GM23248 (cell line): ENCODE measurements at regions not wholly inside any gene's neighbourhood (a gene's known extent, or its start where the extent isn't known, plus 50 kb on each side); places are given as distances from the start of the nearest gene placed in this dataset.
"Not testable (repeated sequence)": the region's sequence is repeated elsewhere in the genome, so short reads cannot be mapped to it uniquely, and the experiment has no call there.

Source experiments
- DNase-seq: peaks from one replicate; pipeline ENCODE4 v3.0.0-alpha.2; 2015
- H2AFZ ChIP-seq: fragments of 200-600 bp; sonication (generic); 2 replicates; pipeline ENCODE4 v1.6.1; 2016; ENCODE audit warnings: antibody characterized with exemption
- H3F3A ChIP-seq: fragments of 200-600 bp; sonication (generic); 2 replicates; pipeline ENCODE4 v1.6.1; 2016; ENCODE audit warnings: mild to moderate bottlenecking, antibody characterized with exemption, mixed run types; ENCODE audit not compliant: insufficient read depth
- H3K27ac ChIP-seq: fragments of 200-600 bp; sonication (generic); 2 replicates; pipeline ENCODE4 v1.5.1; 2016; ENCODE audit warnings: mild to moderate bottlenecking
- H3K27me3 ChIP-seq: fragments of 200-600 bp; sonication (generic); replicated peaks from 2 replicates; pipeline ENCODE4 v1.6.1; 2016; ENCODE audit warnings: mild to moderate bottlenecking; ENCODE audit not compliant: insufficient read depth
- H3K36me3 ChIP-seq: fragments of 200-600 bp; sonication (generic); 2 replicates; pipeline ENCODE4 v1.6.1; 2016; ENCODE audit warnings: low read depth, mild to moderate bottlenecking
- H3K4me1 ChIP-seq: fragments of 200-600 bp; sonication (generic); 2 replicates; pipeline ENCODE4 v1.6.1; 2016; ENCODE audit warnings: mild to moderate bottlenecking; ENCODE audit not compliant: insufficient read depth
- H3K4me2 ChIP-seq: fragments of 200-600 bp; sonication (generic); one replicate; pipeline ENCODE4 v1.6.1; 2016; ENCODE audit warnings: mild to moderate bottlenecking; ENCODE audit not compliant: unreplicated experiment
- H3K4me3 ChIP-seq: fragments of 200-600 bp; sonication (generic); 2 replicates; pipeline ENCODE4 v1.5.1; 2016; ENCODE audit warnings: mild to moderate bottlenecking
- H3K79me2 ChIP-seq: fragments of 200-600 bp; sonication (generic); 2 replicates; pipeline ENCODE4 v1.6.1; 2016; ENCODE audit warnings: mild to moderate bottlenecking; ENCODE audit not compliant: insufficient read depth
- H3K9ac ChIP-seq: fragments of 200-600 bp; sonication (generic); 2 replicates; pipeline ENCODE4 v1.6.1; 2016; ENCODE audit warnings: mild to moderate bottlenecking
- H3K9me2 ChIP-seq: fragments of 200-600 bp; sonication (generic); 2 replicates; pipeline ENCODE4 v1.6.1; 2016; ENCODE audit warnings: mixed run types, mild to moderate bottlenecking, moderate library complexity; ENCODE audit not compliant: insufficient read depth
- H3K9me3 ChIP-seq: fragments of 200-600 bp; sonication (generic); one replicate; pipeline ENCODE4 v1.6.1; 2017; ENCODE audit warnings: low read depth
- H4K20me1 ChIP-seq: fragments of 200-600 bp; sonication (generic); 2 replicates; pipeline ENCODE4 v1.6.0; 2016; ENCODE audit not compliant: insufficient read depth
- WGBS, 2 experiments: methylation state at CpG; one replicate each; pipeline ENCODE4 v1.1.6; 2015 to 2017; ENCODE audit warnings: low lambda C conversion rate in 2 of 2, low coverage in 1 of 2; ENCODE audit errors: missing lambda C conversion rate in 2 of 2; 5-methylcytosine and 5-hydroxymethylcytosine counted together
- in situ Hi-C: fragments of 300-500 bp; cut with MboI; formaldehyde crosslinking; loops from 2 replicates; pipeline ENCODE4 v1.15.0; 2020

DNA sequence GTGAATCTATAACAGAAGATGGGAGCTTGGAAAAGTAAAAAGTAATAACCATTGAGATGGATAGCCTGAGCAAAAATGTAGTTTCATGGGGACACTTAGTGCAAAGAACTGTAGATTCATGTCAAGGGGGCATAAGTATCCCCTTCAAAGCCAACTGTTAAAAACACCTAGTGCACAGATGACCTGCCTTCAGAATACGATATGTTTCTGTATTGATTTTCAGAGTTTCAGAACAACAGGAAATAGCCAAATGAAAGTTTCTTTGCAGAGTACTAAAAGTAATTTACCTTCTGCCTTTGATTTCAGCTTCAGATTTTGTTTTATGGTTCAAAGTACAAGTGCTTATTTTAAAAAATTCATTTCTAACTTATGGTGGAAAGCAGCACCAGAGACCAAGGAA, 593.1 kb downstream of the TTLL7 start:
- H3K4me2 ChIP-seq, H4K20me1 ChIP-seq, H3K27ac ChIP-seq, H3K9me2 ChIP-seq, H2AFZ ChIP-seq, DNase-seq, H3K4me3 ChIP-seq, H3K27me3 ChIP-seq, H3K9ac ChIP-seq, H3K36me3 ChIP-seq, H3K9me3 ChIP-seq, H3F3A ChIP-seq, in situ Hi-C loops, H3K79me2 ChIP-seq, H3K4me1 ChIP-seq: not testable (repeated sequence)
- 83% methylated on average over 1 of the region's 1 CpG for WGBS, 2 experiments

DNA sequence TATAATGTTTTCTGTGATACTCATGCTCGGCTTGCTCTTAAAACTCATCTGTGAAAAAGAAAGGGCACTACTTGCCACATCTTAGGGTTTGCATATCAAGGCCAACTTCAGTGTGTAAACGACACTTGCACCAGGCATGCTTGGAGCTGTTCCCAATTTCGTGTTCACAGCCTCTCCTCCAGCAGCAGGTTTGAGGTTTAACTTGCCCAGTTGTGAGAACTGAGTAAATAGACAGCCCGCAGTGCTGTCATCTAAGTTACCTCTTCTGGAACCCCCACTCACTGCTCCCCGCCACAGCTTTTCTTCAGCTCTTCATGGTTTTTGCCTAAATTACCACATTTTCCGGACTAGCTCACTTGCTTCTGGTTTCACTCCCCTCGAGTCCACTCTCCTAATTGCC, 595.4 kb downstream of the TTLL7 start:
- H3K9me3 ChIP-seq, H3K9ac ChIP-seq, H3K27ac ChIP-seq, H4K20me1 ChIP-seq, in situ Hi-C loops, H3K79me2 ChIP-seq, H3K27me3 ChIP-seq, H3K9me2 ChIP-seq, H3K4me1 ChIP-seq, DNase-seq, H2AFZ ChIP-seq, H3K4me3 ChIP-seq, H3F3A ChIP-seq, H3K4me2 ChIP-seq, H3K36me3 ChIP-seq: not testable (repeated sequence)
- WGBS, 2 experiments = 51 to 57% methylated on average over 7 of the region's 7 CpGs

DNA sequence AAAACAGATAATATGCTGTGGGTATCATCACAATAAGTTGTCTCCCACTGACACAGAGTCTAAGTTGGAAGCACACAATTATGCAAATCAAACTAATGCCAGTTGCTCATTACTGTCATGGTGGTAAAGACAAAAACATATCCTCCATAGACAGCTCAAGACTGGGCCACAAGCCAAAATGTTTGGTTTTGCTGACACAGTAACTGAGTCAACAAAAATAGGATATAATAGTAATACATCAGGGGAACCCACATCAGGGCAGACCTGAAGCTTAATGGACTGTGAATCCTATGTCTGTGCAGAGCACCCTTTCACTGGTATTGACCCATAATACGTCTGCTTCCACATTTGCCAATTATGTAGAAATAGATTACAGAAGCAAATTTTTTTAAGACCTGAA, 597.8 kb downstream of the TTLL7 start:
- H3K4me1 ChIP-seq, H3K79me2 ChIP-seq, H3K4me3 ChIP-seq, H3K9me2 ChIP-seq, H4K20me1 ChIP-seq, in situ Hi-C loops, H3F3A ChIP-seq, H3K27ac ChIP-seq, H2AFZ ChIP-seq, H3K27me3 ChIP-seq, H3K36me3 ChIP-seq, H3K9ac ChIP-seq, DNase-seq, H3K4me2 ChIP-seq, H3K9me3 ChIP-seq: not testable (repeated sequence)
- WGBS, 2 experiments = 68 to 73% methylated on average over 1 of the region's 1 CpG

DNA sequence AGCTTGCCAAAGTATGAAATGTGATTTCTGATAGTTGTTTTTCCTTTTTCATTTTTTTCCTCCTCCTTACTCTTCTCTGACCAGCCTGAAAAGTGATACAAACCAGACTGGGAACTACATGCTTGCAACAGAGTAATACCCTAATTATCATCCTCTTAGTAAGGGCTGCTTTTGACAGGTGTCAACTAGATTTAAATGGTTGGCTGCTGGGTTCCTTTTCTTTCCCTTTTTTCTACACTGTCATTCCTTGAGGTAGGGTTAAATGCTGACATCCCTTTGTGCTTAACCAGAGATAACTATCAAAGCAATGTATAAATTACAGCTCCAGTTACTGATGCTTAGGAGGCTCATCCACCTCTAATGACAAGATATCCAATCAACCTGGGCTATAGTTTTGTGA, 598.8 kb downstream of the TTLL7 start:
- H3K4me2 ChIP-seq, H3K9ac ChIP-seq, H2AFZ ChIP-seq, H3K79me2 ChIP-seq, H3K4me1 ChIP-seq, in situ Hi-C loops, DNase-seq, H4K20me1 ChIP-seq, H3K27ac ChIP-seq, H3K36me3 ChIP-seq, H3K27me3 ChIP-seq, H3F3A ChIP-seq, H3K9me3 ChIP-seq, H3K9me2 ChIP-seq, H3K4me3 ChIP-seq: not testable (repeated sequence)

DNA sequence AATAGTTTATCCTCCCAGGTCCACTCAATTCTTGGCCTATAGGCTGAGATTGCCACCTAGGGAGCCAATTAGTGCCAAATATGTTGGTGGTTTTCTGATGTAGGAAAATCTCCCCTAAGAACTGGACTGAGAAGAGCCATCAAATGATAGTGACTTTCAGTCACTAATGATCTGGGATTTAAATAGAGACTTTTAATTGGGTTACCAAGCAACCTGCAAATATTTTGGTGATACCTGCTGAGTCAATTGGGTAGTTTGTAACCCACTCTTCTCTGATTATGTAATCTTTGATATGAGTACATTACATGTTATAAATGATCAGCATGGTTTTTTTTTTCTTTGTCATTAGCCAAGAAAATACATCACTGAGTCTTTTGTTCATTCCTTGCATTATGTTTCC, 600.8 kb downstream of the TTLL7 start:
- H3F3A ChIP-seq, in situ Hi-C loops, H3K4me3 ChIP-seq, H2AFZ ChIP-seq, H3K36me3 ChIP-seq, H4K20me1 ChIP-seq, H3K9ac ChIP-seq, H3K27ac ChIP-seq, DNase-seq, H3K27me3 ChIP-seq, H3K9me2 ChIP-seq, H3K4me2 ChIP-seq, H3K79me2 ChIP-seq, H3K4me1 ChIP-seq, H3K9me3 ChIP-seq: not testable (repeated sequence)

DNA sequence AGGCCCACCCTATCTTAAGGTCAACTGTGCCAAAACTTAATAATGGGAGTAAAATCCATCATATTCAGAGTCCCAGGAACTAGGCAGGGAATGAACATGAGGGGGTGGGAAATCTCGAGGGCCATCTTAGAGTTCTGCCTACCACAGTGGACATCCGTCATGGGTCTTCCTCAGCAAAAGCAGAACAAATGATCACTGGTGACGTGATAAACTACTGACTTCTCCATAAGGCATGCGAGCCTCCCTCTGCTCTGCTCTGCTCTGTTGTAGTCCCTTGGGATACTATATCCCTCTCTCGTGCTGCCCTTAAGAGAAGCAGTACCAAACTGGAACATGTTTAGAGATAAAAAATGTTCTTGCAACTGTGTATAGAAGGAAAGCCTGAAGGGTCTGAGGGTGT, 603.8 kb downstream of the TTLL7 start:
- in situ Hi-C loops, DNase-seq: not testable (repeated sequence)
- 66 to 73% methylated on average over 5 of the region's 5 CpGs for WGBS, 2 experiments

DNA sequence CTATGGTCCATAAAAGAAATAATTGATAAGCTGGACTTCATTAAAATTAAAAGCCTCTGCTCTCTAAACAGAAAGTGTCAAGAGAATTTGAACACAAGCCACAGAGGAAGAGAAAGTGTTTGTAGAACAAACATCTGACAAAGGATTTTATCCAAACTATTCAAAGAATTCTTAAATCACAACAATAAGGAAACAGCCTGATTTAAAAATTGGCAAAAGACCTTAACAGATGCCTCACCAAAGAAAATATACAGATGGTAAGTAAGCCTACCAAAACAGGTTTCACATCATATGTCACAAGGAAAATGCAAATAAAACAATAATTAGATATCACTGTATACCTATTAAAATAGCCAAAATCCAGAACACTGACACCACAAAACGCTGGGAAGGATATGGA, 612.0 kb downstream of the TTLL7 start:
- H3K4me1 ChIP-seq, H3K36me3 ChIP-seq, in situ Hi-C loops, H3K27ac ChIP-seq, H3K4me3 ChIP-seq, H3K9me3 ChIP-seq, H3K79me2 ChIP-seq, H3K9ac ChIP-seq, H3F3A ChIP-seq, H2AFZ ChIP-seq, H3K27me3 ChIP-seq, H3K9me2 ChIP-seq, H4K20me1 ChIP-seq, H3K4me2 ChIP-seq, DNase-seq: not testable (repeated sequence)
- WGBS, 2 experiments = 0% methylated on average over 1 of the region's 1 CpG

More for the DNA sequence above, 603.8 kb downstream of the TTLL7 start:
- not testable (repeated sequence) for H3K36me3 ChIP-seq, H4K20me1 ChIP-seq, H3K9me2 ChIP-seq, H3F3A ChIP-seq, H3K9me3 ChIP-seq, H3K9ac ChIP-seq, H3K4me1 ChIP-seq, H3K27me3 ChIP-seq, H3K27ac ChIP-seq, H2AFZ ChIP-seq, H3K4me2 ChIP-seq, H3K4me3 ChIP-seq, H3K79me2 ChIP-seq

DNA sequence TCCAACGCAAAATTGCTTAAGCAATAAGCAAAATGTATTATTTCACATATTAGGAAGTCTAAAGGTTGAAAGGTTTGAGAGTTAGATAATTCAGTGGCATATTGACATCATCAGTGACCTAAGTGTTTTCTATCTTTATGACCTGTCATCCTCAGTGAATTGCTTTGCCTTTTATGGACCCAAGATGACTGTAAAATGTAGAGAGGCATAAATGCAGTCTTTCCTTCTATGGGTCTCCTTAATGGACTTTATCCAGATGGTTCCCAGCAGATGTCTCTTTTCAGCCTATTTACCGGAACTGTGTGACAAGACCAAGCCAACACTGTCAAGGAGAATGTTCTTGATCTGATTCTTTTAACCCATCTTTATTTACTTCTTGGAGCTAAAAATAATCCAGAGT, 615.8 kb downstream of the TTLL7 start:
- H3K27ac ChIP-seq, H3K27me3 ChIP-seq, H3K9ac ChIP-seq, H2AFZ ChIP-seq, H4K20me1 ChIP-seq, H3K9me2 ChIP-seq, H3K79me2 ChIP-seq, in situ Hi-C loops, H3K4me1 ChIP-seq, H3K4me2 ChIP-seq, H3K36me3 ChIP-seq, H3F3A ChIP-seq, DNase-seq, H3K4me3 ChIP-seq, H3K9me3 ChIP-seq: not testable (repeated sequence)
- 40 to 43% methylated on average over 1 to 2 of the region's 2 CpGs for WGBS, 2 experiments
